ENCODE measurements at regions not wholly inside any gene's neighbourhood (a gene's known extent, or its start where the extent isn't known, plus 50 kb on each side); places are given as distances from the start of the nearest gene placed in this dataset.

DNA sequence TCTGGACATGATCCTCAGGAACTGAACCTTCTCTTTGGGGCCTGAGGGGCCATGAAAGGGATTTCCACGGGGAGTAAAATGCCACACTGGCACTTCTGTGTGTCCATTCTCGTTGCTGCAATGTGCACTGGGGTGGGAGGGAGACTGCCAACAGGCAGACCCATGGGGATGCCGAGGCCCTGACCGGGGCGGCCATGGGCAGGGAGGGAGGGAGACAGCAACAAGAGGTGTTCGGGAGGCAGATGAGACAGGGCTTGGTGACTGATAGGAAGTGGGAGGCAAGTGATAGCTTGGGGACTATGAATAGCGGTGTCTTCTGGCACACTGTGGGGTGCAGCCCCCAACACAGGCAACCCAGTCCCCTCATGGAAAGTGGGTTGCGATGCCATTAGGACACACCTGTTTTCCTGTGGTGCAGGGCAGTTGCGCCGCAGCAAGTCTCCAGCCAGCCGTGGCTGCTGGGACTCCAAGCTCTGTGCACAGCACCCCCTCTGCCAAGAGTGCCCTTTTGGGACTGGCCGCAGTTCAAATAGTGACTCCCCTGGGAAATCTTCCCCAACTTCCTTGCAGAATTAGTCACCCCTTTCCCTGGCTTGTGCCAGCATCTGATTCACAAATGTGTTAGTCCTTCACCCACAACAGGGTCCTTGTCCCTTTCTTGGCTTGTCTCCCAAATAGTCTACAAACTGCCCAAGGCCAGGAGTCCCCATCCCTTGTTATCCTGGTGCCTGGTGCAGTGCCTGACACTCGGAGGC, 88.8 kb downstream of the CHST1 start:
- TF ChIP-seq, protein P1, sequence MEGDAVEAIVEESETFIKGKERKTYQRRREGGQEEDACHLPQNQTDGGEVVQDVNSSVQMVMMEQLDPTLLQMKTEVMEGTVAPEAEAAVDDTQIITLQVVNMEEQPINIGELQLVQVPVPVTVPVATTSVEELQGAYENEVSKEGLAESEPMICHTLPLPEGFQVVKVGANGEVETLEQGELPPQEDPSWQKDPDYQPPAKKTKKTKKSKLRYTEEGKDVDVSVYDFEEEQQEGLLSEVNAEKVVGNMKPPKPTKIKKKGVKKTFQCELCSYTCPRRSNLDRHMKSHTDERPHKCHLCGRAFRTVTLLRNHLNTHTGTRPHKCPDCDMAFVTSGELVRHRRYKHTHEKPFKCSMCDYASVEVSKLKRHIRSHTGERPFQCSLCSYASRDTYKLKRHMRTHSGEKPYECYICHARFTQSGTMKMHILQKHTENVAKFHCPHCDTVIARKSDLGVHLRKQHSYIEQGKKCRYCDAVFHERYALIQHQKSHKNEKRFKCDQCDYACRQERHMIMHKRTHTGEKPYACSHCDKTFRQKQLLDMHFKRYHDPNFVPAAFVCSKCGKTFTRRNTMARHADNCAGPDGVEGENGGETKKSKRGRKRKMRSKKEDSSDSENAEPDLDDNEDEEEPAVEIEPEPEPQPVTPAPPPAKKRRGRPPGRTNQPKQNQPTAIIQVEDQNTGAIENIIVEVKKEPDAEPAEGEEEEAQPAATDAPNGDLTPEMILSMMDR (IDR thresholded peaks at IDR 0.05; ENCODE audit: low read depth, low read length, missing input control) = no peak
- TF ChIP-seq, protein P2, sequence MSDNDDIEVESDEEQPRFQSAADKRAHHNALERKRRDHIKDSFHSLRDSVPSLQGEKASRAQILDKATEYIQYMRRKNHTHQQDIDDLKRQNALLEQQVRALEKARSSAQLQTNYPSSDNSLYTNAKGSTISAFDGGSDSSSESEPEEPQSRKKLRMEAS (IDR thresholded peaks at IDR 0.05) = no peak
- TF ChIP-seq RXRA (IDR thresholded peaks at IDR 0.05) (no peak), FOXA1 (IDR thresholded peaks at IDR 0.05) (no peak)
- TF ChIP-seq, protein P3, sequence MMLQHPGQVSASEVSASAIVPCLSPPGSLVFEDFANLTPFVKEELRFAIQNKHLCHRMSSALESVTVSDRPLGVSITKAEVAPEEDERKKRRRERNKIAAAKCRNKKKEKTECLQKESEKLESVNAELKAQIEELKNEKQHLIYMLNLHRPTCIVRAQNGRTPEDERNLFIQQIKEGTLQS (IDR thresholded peaks at IDR 0.05) = no peak

Measured in liver (tissue), 3 donors.